ENCODE measurements at regions not wholly inside any gene's neighbourhood (a gene's known extent, or its start where the extent isn't known, plus 50 kb on each side); places are given as distances from the start of the nearest gene placed in this dataset.
"Not testable (repeated sequence)": the region's sequence is repeated elsewhere in the genome, so short reads cannot be mapped to it uniquely, and the experiment has no call there.

DNA sequence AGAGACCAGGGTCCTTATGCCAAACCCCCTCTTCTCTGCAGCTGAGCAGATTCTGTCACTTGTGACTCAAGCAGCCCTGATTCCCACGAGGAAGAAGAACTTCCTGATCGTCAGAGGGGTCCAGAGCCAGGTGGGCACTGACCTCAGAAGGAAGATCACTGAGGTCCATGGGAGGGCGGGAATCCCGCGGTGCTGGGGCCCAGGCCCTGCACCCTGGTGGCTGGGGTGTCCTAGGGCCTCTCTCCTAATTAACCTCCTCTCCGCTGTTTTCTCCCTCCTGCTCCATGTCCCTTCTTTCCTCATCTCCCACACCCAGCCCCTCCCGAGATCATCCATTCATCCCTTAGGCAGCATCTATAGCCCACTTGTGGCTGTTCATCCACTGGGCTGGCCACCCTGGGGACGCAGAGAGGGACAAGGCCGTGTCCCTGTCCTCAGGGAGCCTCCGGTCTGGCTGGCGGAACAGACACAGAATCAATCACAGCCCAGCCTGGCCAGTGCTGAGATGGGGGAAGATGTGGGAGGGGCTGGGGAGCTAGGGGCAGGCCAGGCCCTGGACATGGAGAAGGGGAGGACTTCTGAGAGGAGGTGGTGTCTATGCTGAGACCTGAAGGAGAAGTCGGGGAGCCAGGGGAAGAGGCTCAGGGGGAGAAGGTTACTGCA, 638.3 kb downstream of the MATN1 start:
- in situ Hi-C loops (cut with MboI; ENCODE audit: low sequenced_read_pairs in 4 of 4) = loop anchor here (10.0 to 25.0 kb wide), 3 partner anchors 290 to 848 kb away; partner anchors contain the start of genes MECR (in 2 of the 4) and PTPRU (in 2 of the 4)
- Histone ChIP-seq H3K4me1 (peaks cover 0 to 3% of the 10 kb centered on the region in 2 donors), H3K36me3 (no peaks in the 10 kb centered on the region), H3K9me3 (no peaks in the 10 kb centered on the region), H3K27me3 (peaks cover 0 to 4% (median 3%) of the 10 kb centered on the region in 3 donors), H3K4me3 (no peak overlapping the region), H3K27ac (no peak overlapping the region)
- DNase-seq (no peak), ATAC-seq (no peak)
- intact Hi-C loops (cut with DNase I; ENCODE audit: low total_unique reads) = loop anchor here (5.0 to 10.0 kb wide), 2 partner anchors 290 to 848 kb away; partner anchors contain the start of gene PTPRU
- TF ChIP-seq POLR2A (IDR thresholded peaks at IDR 0.05) = no peak
- TF ChIP-seq, protein P1, sequence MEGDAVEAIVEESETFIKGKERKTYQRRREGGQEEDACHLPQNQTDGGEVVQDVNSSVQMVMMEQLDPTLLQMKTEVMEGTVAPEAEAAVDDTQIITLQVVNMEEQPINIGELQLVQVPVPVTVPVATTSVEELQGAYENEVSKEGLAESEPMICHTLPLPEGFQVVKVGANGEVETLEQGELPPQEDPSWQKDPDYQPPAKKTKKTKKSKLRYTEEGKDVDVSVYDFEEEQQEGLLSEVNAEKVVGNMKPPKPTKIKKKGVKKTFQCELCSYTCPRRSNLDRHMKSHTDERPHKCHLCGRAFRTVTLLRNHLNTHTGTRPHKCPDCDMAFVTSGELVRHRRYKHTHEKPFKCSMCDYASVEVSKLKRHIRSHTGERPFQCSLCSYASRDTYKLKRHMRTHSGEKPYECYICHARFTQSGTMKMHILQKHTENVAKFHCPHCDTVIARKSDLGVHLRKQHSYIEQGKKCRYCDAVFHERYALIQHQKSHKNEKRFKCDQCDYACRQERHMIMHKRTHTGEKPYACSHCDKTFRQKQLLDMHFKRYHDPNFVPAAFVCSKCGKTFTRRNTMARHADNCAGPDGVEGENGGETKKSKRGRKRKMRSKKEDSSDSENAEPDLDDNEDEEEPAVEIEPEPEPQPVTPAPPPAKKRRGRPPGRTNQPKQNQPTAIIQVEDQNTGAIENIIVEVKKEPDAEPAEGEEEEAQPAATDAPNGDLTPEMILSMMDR (IDR thresholded peaks at IDR 0.05 in 4 of 5, conservative IDR thresholded peaks at IDR 0.05 in 1 of 5) = no peak

DNA sequence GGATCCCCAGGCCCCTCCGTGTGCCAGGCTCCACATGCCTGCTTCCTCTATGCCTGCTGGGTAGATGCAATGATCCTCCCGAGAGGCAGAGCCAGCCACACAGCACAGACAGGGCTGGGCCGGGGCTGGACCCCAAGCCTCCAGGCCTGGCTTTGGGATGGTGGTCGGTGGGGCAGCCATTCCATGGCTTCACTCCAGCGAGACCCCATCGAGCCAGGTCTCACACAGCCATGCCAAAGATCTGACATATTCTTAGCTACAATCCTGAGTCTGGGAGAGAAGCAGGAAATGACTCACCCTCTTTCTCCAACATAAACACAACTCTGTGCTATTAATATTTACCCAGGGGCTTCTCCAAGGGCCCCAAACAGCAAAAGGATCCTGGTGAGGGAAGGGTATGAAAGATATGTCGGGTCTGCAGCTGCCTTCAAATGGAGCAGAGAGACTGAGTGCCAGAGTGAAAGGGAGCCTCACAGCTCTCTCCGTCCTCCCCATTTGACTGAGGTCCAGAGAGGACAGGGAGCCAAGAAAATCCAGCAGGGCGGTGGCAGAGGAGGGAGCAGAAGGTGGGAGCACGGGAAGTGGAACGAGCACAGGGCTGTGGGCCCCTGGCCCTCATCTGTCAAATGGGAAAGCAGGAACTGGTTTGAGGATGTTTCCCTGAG, 639.5 kb downstream of the MATN1 start:
- DNase-seq = no peak
- Histone ChIP-seq H3K4me3 (no peak overlapping the region), H3K27me3 (peaks cover 0 to 4% (median 3%) of the 10 kb centered on the region in 3 donors), H3K4me1 (peaks cover 0 to 3% of the 10 kb centered on the region in 2 donors), H3K9me3 (no peaks in the 10 kb centered on the region), H3K36me3 (no peaks in the 10 kb centered on the region), H3K27ac (peak overlapping the region in 2 of 4 donors; percentile 7 to 31)
- ATAC-seq = no peak
- in situ Hi-C loops (cut with MboI; ENCODE audit: low sequenced_read_pairs in 4 of 4) = loop anchor here (10.0 to 25.0 kb wide), 3 partner anchors 289 to 847 kb away; partner anchors contain the start of genes MECR (in 2 of the 4) and PTPRU (in 2 of the 4)
- intact Hi-C loops (cut with DNase I; ENCODE audit: low total_unique reads) = loop anchor here (10.0 kb wide), 1 partner anchor 289 kb away; no protein-coding TSS in a partner anchor
- TF ChIP-seq, protein P1 (IDR thresholded peaks at IDR 0.05 in 4 of 5, conservative IDR thresholded peaks at IDR 0.05 in 1 of 5) = no peak
- no peak for TF ChIP-seq POLR2A (IDR thresholded peaks at IDR 0.05)

DNA sequence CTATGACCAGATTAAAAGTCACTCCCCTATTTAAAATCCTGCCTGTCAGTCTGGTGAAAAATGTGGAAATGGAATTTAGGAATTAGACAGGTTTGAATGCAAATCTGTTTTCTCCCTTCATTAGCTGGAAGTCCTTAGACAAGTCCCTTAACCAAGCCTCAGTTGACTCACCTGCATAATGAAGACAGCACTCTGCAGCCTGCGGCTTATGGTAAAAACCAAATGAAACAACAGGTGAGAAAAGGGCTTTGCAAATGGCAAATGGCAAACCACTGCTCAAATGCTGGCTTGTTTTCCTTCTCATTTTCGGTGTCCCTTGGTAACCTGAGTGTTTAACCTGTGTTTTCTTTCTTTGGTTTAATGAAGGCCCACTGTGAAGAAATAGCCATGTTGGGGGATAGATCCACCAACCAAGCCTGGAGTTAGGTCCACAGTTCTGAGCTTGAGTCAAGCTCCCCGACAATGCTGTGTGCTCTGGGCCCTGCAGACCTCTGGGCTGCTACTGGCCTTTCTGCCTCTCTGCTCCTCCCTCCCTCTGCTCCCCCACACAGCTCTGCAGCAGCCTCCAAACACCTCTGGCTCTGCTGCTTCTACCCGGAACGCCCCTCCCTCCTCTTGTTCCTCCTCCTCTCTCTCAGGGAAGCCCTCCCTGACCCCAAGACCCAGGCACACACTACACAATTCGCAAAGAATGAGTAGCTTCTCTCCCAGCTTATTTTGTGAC, 641.8 kb downstream of the MATN1 start:
- Histone ChIP-seq H3K9me3 (no peaks in the 10 kb centered on the region), H3K27me3 (peaks cover 0 to 3% (median 1%) of the 10 kb centered on the region in 3 donors), H3K4me3 (no peak overlapping the region), H3K4me1 (peaks cover 0 to 3% of the 10 kb centered on the region in 2 donors), H3K36me3 (no peaks in the 10 kb centered on the region), H3K27ac (no peak overlapping the region)
- in situ Hi-C loops (cut with MboI; ENCODE audit: low sequenced_read_pairs in 4 of 4) (loop anchor here (10.0 to 25.0 kb wide), 3 partner anchors 287 to 844 kb away; partner anchors contain the start of genes MECR (in 2 of the 4) and PTPRU (in 2 of the 4)), intact Hi-C loops (cut with DNase I; ENCODE audit: low total_unique reads) (loop anchor here (10.0 kb wide), 1 partner anchor 287 kb away; no protein-coding TSS in a partner anchor)
- ATAC-seq = no peak
- no peak for DNase-seq
- no peak for TF ChIP-seq POLR2A (IDR thresholded peaks at IDR 0.05)
- TF ChIP-seq, protein P1 (IDR thresholded peaks at IDR 0.05 in 4 of 5, conservative IDR thresholded peaks at IDR 0.05 in 1 of 5) = no peak

- DNase-seq; H3K36me3 ChIP-seq; ATAC-seq; H3K27me3 ChIP-seq; H3K9me3 ChIP-seq; H3K4me3 ChIP-seq; H3K4me1 ChIP-seq; H3K27ac ChIP-seq; intact Hi-C loops (cut with DNase I; ENCODE audit: low total_unique reads): not testable (repeated sequence)
- in situ Hi-C loops (cut with MboI; ENCODE audit: low sequenced_read_pairs in 4 of 4) = loop anchor here (25.0 kb wide), 2 partner anchors 289 to 839 kb away; partner anchors contain the start of genes MECR (in 2 of the 4) and PTPRU (in 2 of the 4)
Observed at GRCh38 chr1:30075916-30076315, 647.5 kb downstream of the MATN1 start.

Data from gastrocnemius medialis (tissue), 4 donors.